Adipocyte (in vitro differentiated cells): ENCODE measurements at regions not wholly inside any gene's neighbourhood (a gene's known extent, or its start where the extent isn't known, plus 50 kb on each side); places are given as distances from the start of the nearest gene placed in this dataset.

Source experiments
- DNase-seq: peaks from one replicate; pipeline ENCODE4 v3.0.0-alpha.2; 2015; ENCODE audit warnings: low read depth
- H3K27me3 ChIP-seq: replicated peaks from 2 replicates; pipeline ENCODE4 v1.7.0; 2013; ENCODE audit warnings: mild to moderate bottlenecking, low read length, moderate library complexity; ENCODE audit not compliant: control insufficient read depth, insufficient read depth
- H3K36me3 ChIP-seq: 2 replicates; pipeline ENCODE4 v1.7.0; 2013; ENCODE audit warnings: low read length, mild to moderate bottlenecking, moderate library complexity; ENCODE audit not compliant: control insufficient read depth, insufficient read depth, severe bottlenecking
- H3K4me1 ChIP-seq: 2 replicates; pipeline ENCODE4 v1.7.0; 2013; ENCODE audit warnings: mild to moderate bottlenecking, low read length, moderate library complexity; ENCODE audit not compliant: control insufficient read depth, insufficient read depth
- H3K4me3 ChIP-seq: 2 replicates; pipeline ENCODE4 v1.7.0; 2013; ENCODE audit warnings: mild to moderate bottlenecking, low read length, moderate library complexity
- H3K9ac ChIP-seq: 2 replicates; pipeline ENCODE4 v1.7.0; 2013; ENCODE audit warnings: mild to moderate bottlenecking, low read length, moderate library complexity
- H3K9me3 ChIP-seq: 2 replicates; pipeline ENCODE4 v1.7.0; 2013; ENCODE audit warnings: mild to moderate bottlenecking, low read length, moderate library complexity; ENCODE audit not compliant: control insufficient read depth

GRCh38 chr4:79082997-79083396, 143.8 kb upstream of the PAQR3 start:
- DNase-seq, result no peak
- H3K27me3 ChIP-seq, result no peaks in the 10 kb centered on the region
- peaks cover 17% of the 10 kb centered on the region for H3K4me1 ChIP-seq
- H3K4me3 ChIP-seq, result peak overlapping the region; percentile 57
- peak overlapping the region; percentile 71 for H3K9ac ChIP-seq
- no peaks in the 10 kb centered on the region for H3K36me3 ChIP-seq
- peaks cover 12% of the 10 kb centered on the region for H3K9me3 ChIP-seq

GRCh38 chr4:79081973-79082372, 142.7 kb upstream of the PAQR3 start:
- Histone ChIP-seq H3K27me3 (no peaks in the 10 kb centered on the region), H3K9ac (no peak overlapping the region), H3K4me3 (no peak overlapping the region), H3K9me3 (peaks cover 12% of the 10 kb centered on the region), H3K36me3 (no peaks in the 10 kb centered on the region), H3K4me1 (peaks cover 21% of the 10 kb centered on the region)
- no peak for DNase-seq

- no peak for DNase-seq
- H3K9ac ChIP-seq, result no peak overlapping the region
- no peaks in the 10 kb centered on the region for H3K36me3 ChIP-seq
- peaks cover 21% of the 10 kb centered on the region for H3K4me1 ChIP-seq
- H3K27me3 ChIP-seq, result no peaks in the 10 kb centered on the region
- peaks cover 23% of the 10 kb centered on the region for H3K9me3 ChIP-seq
- H3K4me3 ChIP-seq, result no peak overlapping the region
Measured at GRCh38 chr4:79078339-79078738, 139.1 kb upstream of the PAQR3 start.

GRCh38 chr4:79074040-79074439, 134.8 kb upstream of the PAQR3 start:
- no peak for DNase-seq
- no peak overlapping the region for H3K4me3 ChIP-seq
- H3K36me3 ChIP-seq, result no peaks in the 10 kb centered on the region
- peaks cover 10% of the 10 kb centered on the region for H3K4me1 ChIP-seq
- no peaks in the 10 kb centered on the region for H3K27me3 ChIP-seq
- no peak overlapping the region for H3K9ac ChIP-seq
- H3K9me3 ChIP-seq, result peaks cover 14% of the 10 kb centered on the region

GRCh38 chr4:79073471-79073870, 134.2 kb upstream of the PAQR3 start:
- no peaks in the 10 kb centered on the region for H3K27me3 ChIP-seq
- H3K4me3 ChIP-seq, result no peak overlapping the region
- no peak overlapping the region for H3K9ac ChIP-seq
- peaks cover 14% of the 10 kb centered on the region for H3K9me3 ChIP-seq
- no peaks in the 10 kb centered on the region for H3K36me3 ChIP-seq
- no peak for DNase-seq
- H3K4me1 ChIP-seq, result peaks cover 7% of the 10 kb centered on the region

- no peak for DNase-seq
- H3K4me3 ChIP-seq, result peak overlapping the region; percentile 43
- H3K9ac ChIP-seq, result no peak overlapping the region
- H3K36me3 ChIP-seq, result no peaks in the 10 kb centered on the region
- H3K27me3 ChIP-seq, result no peaks in the 10 kb centered on the region
- H3K9me3 ChIP-seq, result no peaks in the 10 kb centered on the region
- H3K4me1 ChIP-seq, result peaks cover 6% of the 10 kb centered on the region
Measured at GRCh38 chr4:79065262-79065661, 126.0 kb upstream of the PAQR3 start.

GRCh38 chr4:79064806-79065205, 125.6 kb upstream of the PAQR3 start:
- Histone ChIP-seq H3K9ac (no peak overlapping the region), H3K9me3 (no peaks in the 10 kb centered on the region), H3K4me1 (peaks cover 6% of the 10 kb centered on the region), H3K4me3 (no peak overlapping the region), H3K27me3 (no peaks in the 10 kb centered on the region), H3K36me3 (no peaks in the 10 kb centered on the region)
- no peak for DNase-seq

GRCh38 chr4:79059631-79060399, 120.6 kb upstream of the PAQR3 start:
- no peaks in the 10 kb centered on the region for H3K27me3 ChIP-seq
- H3K4me3 ChIP-seq, result no peak overlapping the region
- H3K9me3 ChIP-seq, result no peaks in the 10 kb centered on the region
- DNase-seq, result no peak
- no peaks in the 10 kb centered on the region for H3K36me3 ChIP-seq
- no peaks in the 10 kb centered on the region for H3K4me1 ChIP-seq
- H3K9ac ChIP-seq, result no peak overlapping the region

- H3K9ac ChIP-seq, result no peak overlapping the region
- no peak overlapping the region for H3K4me3 ChIP-seq
- no peaks in the 10 kb centered on the region for H3K9me3 ChIP-seq
- no peaks in the 10 kb centered on the region for H3K27me3 ChIP-seq
- no peaks in the 10 kb centered on the region for H3K4me1 ChIP-seq
- H3K36me3 ChIP-seq, result no peaks in the 10 kb centered on the region
- DNase-seq, result no peak
Measured at GRCh38 chr4:79057772-79058171, 118.5 kb upstream of the PAQR3 start.

- no peak overlapping the region for H3K9ac ChIP-seq
Measured at GRCh38 chr4:79053754-79054153, 114.5 kb upstream of the PAQR3 start.

GRCh38 chr4:79050541-79050880, 111.3 kb upstream of the PAQR3 start:
- Histone ChIP-seq H3K9me3 (no peaks in the 10 kb centered on the region), H3K27me3 (no peaks in the 10 kb centered on the region), H3K4me3 (no peak overlapping the region), H3K9ac (no peak overlapping the region), H3K36me3 (no peaks in the 10 kb centered on the region), H3K4me1 (no peaks in the 10 kb centered on the region)
- no peak for DNase-seq

More at GRCh38 chr4:79053754-79054153, 114.5 kb upstream of the PAQR3 start:
- no peak for DNase-seq
- Histone ChIP-seq H3K27me3 (no peaks in the 10 kb centered on the region), H3K9me3 (no peaks in the 10 kb centered on the region), H3K4me1 (no peaks in the 10 kb centered on the region), H3K4me3 (no peak overlapping the region), H3K36me3 (no peaks in the 10 kb centered on the region)
